ENCODE measurements at regions not wholly inside any gene's neighbourhood (a gene's known extent, or its start where the extent isn't known, plus 50 kb on each side); places are given as distances from the start of the nearest gene placed in this dataset.
"Not testable (repeated sequence)": the region's sequence is repeated elsewhere in the genome, so short reads cannot be mapped to it uniquely, and the experiment has no call there.

DNA sequence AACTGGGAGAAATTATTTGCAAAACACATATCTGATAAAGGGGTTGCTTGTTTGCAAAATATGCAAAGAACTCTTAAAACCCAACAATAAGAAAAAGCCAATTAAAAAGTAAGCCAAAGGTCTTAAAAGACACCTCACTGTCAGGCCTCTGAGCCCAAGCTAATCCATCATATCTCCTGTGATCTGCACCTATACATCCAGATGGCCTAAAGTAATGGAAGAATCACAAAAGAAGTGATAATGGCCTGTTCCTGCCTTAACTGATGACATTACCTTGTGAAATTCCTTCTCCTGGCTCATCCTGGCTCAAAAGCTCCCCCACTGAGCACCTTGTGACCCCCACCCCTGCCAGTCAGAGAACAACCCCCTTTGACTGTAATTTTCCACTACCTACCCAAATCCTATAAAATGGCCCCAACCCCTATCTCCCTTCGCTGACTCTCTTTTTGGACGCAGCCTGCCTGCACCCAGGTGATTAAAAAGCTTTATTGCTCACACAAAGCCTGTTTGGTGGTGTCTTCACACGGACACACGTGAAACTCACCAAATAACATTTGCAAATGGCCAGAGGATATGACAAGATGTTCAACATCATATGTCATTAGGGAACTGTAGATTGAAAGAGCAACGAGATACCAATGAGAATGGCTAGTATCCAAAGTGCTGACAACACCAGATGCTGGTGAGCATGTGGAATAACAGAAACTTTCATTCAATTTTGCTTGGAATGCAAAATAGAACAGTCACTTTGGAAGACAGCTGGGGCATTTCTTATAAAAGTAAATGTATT is 565.0 kb upstream of the ADGRB3 start:
- no peak for DNase-seq (ENCODE audit: low read depth)

DNA sequence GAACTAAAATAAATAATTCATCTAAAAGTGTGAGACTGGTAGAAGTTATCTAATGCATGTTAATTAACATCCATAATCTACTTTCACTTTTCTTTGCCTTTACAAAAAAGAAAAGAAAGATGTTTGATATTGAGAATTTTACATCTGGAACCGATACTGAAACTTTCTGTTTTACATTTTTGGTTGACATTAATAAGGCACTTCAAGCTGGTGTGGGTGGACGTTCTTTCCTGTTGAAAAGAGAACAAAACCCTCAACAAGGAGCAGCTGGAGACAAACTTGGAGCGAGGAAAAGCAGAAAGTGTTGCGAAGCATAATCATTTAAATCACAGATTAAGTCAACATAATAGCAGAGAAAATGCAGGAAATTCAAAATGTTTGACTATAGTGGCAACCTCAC is 575.2 kb upstream of the ADGRB3 start:
- no peak for DNase-seq (ENCODE audit: low read depth)

DNA sequence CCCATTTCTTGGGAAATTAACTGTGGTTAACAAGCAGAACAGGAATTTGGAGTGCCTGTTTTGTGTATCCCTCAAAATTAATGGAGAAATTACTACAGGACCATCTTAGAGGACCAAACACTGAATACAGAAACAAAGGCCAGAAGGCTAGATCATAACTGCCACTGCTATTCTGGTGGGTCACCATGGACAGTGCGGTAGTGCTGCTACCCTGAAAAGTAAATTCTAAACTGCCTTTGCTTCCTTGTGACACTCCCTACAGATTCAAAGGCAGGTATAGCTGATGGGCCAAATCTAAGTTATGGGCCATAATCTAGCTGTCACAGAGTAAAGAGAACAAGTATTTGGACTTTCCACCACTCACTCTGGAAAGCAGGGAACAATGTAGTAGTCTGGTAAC is 575.8 kb upstream of the ADGRB3 start:
- DNase-seq (ENCODE audit: low read depth): no peak

DNA sequence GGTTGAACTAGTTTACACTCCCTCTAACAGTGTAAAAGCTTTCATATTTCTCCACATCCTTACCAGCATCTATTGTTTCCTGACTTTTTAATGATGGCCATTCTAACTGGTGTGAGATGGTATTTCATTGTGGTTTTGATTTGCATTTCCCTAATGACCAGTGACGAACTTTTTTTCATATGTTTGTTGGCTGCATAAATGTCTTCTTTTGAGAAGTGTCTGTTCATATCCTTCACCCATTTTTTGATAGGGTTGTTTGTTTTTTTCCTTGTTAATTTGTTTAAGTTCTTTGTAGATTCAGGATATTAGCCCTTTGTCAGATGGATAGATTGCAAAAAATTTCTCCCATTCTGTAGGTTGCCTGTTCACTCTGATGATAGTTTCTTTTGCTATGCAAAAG is 578.5 kb upstream of the ADGRB3 start:
- not testable (repeated sequence) for DNase-seq (ENCODE audit: low read depth)

DNA sequence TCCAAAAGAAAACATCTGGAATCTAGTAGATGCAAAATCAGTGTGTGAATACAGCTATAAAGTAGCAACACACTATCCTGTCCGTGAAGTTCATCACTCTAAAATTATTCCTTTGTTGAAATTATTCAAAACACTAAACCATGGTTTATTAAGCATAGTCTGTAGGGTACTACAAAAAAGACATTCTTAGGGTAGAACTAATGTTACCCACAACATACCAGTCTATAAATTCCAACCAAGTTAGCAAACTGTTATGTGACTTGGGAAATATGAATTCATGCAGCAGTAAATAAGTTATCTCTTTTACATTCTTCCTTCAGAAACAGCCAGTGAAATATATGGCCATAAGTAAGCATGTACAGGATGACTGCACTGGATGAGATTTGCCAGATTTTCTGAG is 580.3 kb upstream of the ADGRB3 start:
- DNase-seq (ENCODE audit: low read depth): peak; percentile 19

DNA sequence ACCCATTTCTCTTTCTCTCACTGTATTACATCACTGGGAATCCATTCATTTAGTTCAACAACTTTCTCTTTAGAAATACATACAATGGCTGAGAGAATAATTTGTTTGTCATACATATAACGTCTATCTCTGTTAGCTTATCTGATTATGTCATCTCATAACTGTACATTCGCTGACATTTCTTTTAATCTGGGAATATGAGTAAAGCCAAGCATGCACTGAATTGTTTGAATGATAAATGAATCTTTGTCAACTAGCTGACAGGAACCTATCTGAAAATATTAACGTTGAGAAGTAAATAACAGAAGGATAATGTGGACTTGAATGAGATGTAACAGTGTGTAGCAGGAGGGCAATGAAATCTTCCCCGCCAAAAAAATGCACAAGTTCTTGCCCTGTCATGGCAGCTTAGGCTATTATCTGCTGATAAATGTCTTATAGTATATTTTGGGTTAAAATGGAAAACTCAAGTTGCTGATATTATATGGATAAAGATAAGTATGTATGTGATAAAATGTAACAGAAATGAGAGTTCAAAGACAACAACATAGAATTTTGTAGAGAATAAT is 581.2 kb upstream of the ADGRB3 start:
- DNase-seq (ENCODE audit: low read depth): no peak

DNA sequence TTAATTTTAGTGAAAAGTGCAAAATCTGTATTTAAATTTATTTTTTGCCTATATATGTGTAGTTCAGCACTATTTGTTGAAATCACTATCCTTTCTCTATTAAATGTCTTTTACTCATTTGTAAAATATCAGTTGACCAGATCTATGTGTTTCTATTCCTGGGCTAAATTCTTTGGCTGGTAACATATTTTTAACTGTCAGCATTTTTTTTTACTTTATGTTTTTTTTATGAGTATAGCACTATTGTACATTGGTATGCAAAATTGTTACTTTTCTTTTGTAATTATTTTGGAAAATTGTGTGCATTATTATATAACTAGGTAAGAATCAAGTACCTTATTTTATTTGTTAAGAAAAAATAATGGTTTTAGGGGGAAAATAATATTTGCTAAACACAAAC is 582.8 kb upstream of the ADGRB3 start:
- no peak for DNase-seq (ENCODE audit: low read depth)

DNA sequence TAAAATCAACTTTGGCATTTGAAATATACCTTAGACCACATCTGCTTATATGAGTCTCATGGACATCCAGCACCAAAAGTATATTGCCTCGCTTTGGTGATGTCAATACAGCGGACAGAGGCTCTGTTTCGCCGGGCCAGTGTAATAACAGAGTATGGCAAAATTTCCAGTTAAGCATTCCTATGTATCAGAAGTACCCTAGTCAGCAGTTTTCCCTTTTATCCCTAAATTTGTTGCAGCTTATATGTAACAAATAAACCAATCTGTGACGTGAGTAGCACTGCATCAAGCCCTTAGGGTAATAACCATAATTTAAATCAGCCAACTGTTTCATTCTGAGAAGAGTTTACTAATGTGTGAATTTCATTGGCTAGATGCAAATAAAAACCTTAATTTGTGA is 585.5 kb upstream of the ADGRB3 start:
- no peak for DNase-seq (ENCODE audit: low read depth)

DNA sequence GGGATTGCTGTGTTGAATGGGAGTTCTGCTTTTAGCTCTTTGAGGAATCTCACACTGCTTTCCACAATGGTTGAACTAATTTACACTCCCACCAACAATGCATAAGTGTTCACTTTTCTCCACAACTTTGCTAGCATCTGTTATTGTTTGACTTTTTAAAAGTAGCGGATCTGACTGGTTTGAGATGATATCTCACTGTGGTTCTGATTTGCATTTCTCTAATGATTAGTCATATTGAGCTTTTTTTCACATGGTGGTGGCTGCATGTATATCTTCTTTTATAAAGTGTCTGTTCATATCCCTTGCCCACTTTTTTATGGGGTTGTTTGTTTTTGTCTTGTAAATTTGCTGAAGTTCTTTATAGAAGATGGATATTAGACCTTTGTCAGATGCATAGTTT is 588.3 kb upstream of the ADGRB3 start:
- no peak for DNase-seq (ENCODE audit: low read depth)

DNA sequence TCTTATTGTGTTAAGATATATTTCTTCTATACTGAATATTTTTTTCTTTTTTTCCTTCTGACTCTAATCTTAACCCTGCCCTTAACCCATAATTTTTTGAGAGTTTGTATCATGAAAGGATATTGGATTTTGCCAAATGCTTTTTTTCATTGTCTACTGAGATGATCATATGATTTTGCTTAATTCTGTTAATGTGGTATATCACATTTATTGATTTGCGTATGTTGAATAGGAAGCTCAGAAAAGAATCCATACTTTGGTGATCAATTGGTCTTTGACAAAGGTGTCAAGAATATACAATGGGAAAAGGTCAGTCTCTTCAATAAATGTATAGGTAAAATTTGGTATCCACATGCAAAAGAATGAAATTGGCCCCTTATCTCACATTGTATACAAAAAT is 588.8 kb upstream of the ADGRB3 start:
- no peak for DNase-seq (ENCODE audit: low read depth)

DNA sequence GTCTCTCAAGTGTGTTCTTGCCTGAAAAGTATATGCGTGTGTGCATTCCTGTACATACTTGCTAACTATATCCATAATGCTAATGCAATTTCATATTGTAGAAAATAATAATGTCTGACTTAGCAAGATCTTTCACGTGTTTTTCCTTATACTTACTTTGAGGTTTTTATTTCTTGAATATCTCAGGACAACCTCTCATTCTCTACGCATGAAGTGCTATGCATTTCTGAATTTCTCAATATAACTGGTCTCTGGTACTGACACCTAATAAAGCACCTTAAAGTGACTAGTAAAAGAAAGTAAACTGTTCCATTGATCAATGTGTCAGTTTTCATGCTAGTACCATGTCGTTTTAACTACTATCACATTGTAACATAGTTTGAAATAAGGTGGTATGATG is 589.9 kb upstream of the ADGRB3 start:
- no peak for DNase-seq (ENCODE audit: low read depth)

DNA sequence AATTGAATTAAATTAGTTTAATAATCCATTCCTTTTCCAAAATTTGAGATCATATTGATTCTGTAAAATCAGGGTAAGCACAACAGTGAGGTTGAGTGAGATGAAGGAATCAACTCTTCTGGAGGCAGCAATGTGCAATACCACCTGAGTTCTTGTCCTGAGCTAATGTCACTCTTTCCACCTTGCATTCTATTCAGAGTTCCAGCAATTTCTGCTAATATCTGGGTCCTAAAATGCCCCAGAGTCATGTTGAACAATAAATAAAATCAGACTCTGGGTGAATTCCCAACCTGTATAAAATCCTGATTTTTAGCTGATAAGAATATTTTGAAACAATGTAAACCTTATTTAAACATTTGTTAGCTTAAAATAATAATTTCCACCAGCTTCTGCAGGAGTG is 590.8 kb upstream of the ADGRB3 start:
- DNase-seq (ENCODE audit: low read depth): no peak

DNA sequence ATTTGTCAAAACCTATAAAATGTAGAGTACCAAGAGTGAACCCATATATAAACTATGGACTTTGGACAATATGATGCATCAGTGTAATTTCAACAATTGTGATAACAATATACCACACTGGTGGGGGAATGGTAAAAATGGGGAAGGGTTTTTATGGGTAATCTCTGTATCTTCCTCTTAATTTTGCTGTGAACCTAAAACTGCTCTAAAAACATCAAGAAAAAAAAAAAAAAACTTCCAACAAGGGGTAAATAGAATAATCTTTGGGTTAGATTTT is 592.0 kb upstream of the ADGRB3 start:
- no peak for DNase-seq (ENCODE audit: low read depth)

DNA sequence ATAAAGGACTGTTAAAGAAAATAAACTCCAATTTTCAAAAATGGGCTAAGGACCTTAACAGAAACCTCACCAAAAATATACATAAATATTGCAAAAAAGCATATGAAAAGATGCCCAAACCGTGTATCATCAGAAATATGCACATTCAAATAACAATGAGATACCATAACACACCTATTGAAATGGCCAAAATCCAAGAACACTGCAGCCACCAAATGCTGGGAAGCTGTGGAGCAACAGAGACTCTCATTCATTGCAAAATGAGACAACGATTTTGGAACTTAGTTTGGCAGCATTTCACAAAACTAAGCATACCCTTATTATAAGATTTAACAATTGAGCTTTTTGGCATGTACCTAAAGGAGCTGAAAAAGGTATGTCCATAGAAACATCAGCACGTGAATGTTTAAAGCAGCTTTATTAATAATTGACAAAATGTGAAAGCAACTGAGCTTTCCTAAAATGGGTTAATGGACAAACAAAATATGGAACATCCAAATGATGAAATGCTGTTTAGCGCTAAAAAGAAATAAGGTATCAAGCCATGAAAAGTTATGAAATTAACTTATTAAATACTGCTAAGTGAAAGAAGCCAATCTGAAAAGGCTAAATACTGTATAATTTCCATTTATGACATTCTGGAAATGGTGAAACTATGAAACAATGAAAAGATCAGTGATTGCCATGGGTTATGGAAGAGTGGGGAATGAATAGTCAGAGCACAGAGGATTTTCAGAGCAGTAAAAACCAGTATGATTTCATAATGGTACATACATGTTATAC is 592.6 kb upstream of the ADGRB3 start:
- DNase-seq (ENCODE audit: low read depth): no peak

DNA sequence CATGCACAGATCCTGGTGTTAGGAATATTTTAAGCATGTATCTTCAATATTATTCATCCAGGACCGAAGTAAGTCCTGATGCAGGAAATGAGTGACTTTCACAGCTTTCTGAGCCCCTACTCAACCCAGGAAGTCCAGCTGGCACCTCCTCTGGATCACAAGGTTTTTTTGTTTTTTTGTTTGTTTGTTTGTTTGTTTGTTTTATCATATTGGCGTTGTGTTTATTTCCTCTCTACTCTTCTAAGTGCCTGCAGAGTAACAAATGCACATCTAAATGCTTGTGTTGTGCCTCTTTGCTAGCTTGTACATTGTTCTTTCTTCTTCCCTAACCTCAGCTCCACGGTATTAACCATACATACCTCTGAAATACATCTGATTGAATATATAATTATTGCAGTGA is 594.3 kb upstream of the ADGRB3 start:
- no peak for DNase-seq (ENCODE audit: low read depth)

DNA sequence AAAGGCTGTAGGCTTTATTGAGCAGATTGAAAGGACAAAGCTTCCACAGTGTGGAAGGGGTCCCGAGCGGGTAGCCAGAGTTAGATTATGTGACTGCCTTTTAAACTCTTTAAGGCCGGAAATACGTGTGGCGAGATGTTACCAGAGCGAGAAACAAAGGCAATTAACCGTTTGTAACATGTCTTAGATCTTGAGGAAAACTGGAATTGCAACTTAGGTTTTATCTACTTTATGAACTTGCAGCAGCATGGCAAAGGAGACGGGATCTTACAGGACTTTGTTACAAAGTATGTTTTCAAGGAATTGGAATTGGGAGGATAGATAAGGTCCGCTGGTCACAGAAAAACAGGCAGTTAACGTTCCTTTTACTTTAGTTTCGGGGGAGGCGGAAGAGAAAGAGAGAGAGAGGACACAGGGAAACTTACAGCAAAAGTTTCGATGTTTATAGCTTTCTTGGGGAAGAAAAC is 594.7 kb upstream of the ADGRB3 start:
- no peak for DNase-seq (ENCODE audit: low read depth)

DNA sequence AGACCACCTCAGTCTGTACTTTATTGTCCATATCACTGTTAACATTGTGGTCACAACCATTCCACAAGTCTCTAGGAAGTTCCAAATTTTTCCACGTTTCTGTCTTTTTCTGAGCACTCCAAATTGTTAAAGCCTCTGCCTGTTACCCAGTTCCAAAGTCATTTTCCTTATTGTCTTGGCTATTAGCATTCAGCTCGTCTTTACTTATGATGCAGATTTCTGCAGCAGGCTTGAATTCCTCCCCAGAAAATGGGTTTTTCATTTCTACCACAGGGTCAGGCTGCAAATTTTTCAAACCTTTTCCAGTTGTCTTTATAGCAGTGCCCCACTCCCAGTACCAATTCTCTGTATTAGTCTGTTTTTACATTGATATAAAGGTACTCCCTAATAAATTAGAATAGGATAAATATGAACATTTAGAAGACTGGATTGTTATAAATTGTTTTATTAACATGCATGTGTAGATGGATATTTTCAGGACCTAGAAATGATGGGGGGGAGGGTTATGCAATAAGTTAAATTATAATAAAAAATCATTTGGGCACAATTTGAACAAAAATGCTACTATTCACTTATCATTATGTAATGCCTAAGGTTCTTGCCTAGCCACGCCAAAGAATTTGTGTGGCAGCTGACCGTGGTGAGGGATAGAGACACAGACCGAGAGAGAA is 595.3 kb upstream of the ADGRB3 start:
- DNase-seq (ENCODE audit: low read depth): no peak

DNA sequence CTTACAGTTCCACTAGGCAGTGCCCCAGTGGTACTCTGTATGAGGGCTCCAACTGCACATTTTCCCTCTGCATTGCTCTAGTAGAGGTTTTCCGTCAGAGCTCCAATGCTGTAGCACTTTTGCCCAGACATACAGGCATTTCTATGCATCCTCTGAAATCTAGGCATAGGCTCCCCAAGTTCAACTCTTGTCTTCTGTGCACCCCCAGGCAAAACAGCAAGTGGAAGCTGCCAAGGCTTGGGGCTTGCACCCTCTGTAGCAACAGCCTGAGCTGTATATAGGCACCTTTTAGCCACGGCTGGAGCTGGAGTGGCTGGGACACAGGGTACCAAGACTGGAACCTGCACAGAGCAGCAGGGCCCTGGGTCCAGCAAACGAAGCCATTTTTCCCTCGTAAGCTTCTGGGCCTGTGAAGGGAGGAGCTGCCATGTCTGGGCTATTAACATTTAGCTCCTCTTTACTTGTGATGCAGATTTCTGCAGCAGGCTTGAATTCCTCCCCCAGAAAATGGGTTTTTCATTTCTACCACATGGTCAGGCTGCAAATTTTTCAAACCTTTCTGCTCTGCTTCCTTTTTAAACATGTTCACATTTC is 596.2 kb upstream of the ADGRB3 start:
- DNase-seq (ENCODE audit: low read depth): no peak

DNA sequence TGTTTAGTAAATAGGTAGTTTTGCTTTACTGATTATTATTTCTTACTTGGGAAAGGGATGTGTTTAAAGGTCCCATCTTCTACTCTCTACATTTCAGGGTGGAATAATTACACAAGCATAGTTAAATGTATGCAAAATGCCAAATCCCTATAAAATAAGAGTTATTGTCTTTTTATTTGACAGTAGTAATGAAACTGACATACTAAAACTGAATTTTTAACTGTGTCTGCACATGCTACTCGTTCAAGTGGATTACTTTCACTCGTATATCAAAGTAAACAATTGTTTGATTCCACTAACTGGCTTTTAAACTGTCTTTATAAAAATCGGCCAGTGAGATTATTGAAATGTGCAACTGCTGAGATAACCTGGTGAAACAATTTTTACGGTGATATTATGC is 602.9 kb upstream of the ADGRB3 start:
- no peak for DNase-seq (ENCODE audit: low read depth)

DNA sequence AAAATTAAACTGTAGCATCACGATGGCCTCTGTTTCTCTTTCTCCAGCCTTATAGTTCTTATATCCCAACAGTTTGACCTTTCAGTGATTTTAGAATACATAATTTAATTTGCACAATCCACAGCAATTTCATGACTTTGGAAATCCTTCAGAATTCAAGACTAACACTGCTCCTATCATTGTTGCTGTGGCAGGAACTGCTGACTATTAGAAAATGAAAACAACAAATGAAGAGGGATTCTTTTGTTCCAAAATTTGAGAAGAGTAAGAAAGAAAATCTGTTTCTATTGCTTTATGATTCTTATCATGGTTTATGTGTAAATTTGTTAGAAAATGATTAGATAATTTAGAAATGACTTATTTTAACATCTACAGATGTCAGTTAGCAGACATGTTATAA is 604.0 kb upstream of the ADGRB3 start:
- no peak for DNase-seq (ENCODE audit: low read depth)

DNA sequence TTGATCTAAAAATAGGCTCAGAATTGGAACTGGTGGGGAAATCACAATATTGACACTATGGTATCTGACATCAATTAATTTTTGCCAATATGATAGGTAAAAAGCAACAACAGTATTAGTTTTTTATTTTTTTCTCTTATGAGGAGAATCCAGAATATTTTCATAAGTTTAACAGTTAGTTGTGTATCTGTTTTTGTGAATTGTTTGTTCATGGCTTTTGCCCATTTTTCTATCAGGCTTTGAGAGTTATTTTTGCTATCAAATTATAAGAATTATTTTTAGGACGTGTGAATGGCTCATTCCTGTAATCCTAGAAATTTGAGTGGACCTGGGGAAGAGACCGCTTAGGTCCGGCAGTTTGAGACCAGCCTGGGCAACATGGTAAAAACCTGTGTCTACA is 608.6 kb upstream of the ADGRB3 start:
- DNase-seq (ENCODE audit: low read depth): no peak

DNA sequence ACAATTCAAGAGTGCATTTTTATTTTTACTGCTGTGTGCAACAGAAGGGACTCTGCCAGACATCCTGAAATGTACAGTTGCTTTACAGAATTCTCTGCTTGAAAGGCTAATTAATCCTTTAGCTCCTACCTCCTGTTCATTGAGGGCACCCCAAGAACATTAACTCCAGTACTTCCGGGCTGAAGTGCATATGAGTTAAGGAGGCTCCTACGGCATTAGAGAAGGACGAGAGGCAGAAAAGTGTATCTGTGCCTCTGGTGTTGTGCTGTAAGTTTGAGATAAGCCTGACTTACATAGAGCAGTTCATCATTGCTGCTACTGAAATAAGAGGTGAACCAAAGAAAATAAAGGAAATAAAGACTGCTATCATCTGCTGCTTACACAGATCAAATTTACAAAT is 609.3 kb upstream of the ADGRB3 start:
- no peak for DNase-seq (ENCODE audit: low read depth)

Measured in forelimb muscle (tissue), 1 donor.